ENCODE measurements at regions not wholly inside any gene's neighbourhood (a gene's known extent, or its start where the extent isn't known, plus 50 kb on each side); places are given as distances from the start of the nearest gene placed in this dataset.
A peak's percentile ranks its signal among the peaks of the same experiment; 100 is the strongest.
"Not testable (repeated sequence)": the region's sequence is repeated elsewhere in the genome, so short reads cannot be mapped to it uniquely, and the experiment has no call there.

DNA sequence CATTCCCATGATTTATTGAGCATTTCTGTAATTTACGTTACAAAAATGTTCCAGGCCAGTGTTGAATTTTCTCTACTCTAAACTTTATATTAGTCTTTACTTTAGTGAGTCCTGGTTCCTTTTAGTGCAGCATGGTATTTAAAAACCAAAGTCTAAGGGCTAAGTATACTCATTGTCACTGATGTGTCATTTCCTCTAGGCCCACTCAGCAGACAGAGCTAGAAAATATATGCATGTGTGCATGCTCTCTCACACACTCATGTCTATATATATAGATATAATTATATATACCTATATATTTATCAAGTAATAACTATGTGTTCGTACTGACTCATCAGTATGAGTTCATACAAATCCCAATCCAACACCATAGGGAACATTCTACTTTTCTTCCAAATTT, 132.5 kb upstream of the SLC8A1 start:
- no peak for DNase-seq

GRCh38 chr2:40591774-40592173, 139.9 kb upstream of the SLC8A1 start:
- DNase-seq, result no peak

DNA sequence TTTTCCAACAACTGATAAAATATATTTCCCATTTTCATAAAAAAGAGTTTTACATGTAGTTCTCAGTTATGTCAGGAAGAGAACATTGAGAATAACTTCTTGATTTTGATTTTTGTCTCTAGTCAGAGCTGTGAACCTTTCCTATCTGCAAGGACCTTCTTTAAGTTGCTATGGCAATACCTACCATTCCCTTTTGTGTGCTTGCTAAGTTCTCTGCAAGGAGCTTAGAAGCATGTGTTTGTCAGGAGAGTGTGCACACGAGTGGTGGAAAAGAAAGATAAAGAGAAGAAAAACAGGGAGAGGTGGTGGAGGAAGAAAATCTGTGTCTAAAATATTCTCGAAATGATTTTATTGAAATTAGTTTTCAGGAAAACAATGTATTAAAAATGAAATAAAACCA, 140.3 kb upstream of the SLC8A1 start:
- DNase-seq, result peak; percentile 39

GRCh38 chr2:40606862-40607261, 155.0 kb upstream of the SLC8A1 start:
- no peak for DNase-seq

DNA sequence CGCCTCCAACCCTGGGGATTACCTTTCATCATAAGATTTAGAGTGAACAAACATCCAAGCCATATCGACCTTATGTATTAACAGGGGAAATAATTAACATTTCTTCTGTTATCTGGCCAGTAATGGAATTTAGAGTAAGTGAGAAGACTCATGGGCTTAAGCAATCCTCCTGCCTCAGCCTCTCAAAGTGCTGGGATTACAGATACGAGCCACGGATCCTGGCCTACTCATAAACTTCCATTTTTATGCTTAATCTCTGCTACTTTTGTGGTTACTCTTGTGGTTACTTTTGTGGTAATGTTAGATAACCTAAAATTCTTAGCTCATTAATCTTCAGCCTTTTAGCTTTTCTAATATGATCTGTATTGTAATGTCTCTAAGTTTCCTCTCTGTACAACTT, 159.3 kb upstream of the SLC8A1 start:
- DNase-seq, result no peak

- peak; percentile 31 for DNase-seq
Observed at GRCh38 chr2:40625849-40626248, 174.0 kb upstream of the SLC8A1 start.

- no peak for DNase-seq
Observed at GRCh38 chr2:40628556-40628955, 176.7 kb upstream of the SLC8A1 start.

GRCh38 chr2:40629768-40630434, 178.0 kb upstream of the SLC8A1 start:
- no peak for DNase-seq

DNA sequence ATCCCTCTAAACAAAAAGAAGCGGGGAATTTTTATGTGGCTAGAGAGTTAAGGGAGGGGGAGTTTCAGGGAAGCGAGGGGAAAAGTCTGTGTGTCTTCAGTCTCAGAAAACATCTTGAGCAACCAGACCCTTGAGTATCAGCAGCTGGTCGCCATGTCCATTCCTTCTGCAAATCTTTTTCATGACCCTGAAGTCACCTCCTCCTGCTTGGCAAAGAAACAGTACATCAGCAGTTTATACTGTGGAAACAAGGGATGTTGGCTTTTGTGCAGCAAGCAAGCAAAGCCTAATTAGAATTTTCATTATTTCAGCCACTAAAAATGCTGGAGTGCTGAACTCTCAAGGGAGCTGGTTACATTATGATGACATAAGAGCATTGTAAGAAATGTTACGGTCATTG, 187.4 kb upstream of the SLC8A1 start:
- DNase-seq, result no peak

DNA sequence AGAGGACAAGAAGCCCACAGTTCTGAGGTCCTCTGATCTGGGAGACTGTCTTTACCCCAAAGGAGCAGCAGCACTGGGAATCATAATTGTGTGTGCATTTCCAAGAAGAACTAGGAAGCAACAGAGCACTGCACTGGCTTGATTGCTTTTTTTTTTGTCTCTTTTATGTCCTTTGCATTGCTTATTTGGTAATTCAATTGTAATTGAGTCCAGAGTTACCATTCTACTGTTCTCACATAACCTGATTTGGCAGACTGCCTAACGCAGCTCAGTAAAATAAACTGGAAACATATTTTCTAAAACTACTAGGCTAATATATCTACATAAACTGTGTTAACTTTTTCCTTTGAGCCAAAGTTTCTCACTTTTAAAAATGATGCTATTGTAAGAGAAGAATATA, 190.3 kb upstream of the SLC8A1 start:
- DNase-seq, result no peak

- no peak for DNase-seq
Observed at GRCh38 chr2:40642726-40643125, 190.8 kb upstream of the SLC8A1 start.

DNA sequence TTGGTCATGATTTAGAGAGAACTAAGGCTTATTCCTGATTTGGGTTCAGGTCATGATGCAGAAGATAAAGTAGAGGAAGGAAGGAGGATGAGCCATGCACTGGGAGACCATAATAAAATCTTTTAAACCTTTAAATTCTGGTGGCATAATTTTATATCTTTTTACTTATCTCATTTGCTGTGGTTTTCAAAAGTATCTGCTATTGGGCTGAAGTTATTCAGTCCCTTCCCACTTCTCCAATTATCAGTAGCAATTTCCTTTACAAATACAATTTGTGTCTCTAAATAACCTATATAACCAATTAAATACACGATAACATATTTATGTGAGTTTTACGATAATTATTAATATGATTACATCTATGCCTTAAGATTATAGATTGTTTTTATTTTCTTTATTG, 194.8 kb upstream of the SLC8A1 start:
- no peak for DNase-seq

DNA sequence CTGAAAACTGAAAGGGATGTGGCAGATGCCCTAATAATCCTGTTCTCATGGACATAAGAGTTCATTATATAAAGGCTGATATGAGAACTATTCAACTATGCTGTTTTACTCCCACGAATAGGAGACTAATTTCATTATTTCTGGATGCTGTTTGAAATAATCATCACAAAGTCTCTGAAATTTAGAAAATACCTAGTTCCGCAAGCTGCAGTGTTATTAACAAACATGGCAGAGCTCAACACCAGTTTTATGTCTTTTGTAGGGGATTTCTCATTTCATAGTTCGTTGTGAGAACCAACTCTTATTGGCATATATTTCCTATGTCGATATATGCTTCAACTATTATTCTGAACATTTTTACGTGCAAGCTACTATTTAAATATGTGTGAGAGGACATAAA, 200.3 kb upstream of the SLC8A1 start:
- no peak for DNase-seq

DNA sequence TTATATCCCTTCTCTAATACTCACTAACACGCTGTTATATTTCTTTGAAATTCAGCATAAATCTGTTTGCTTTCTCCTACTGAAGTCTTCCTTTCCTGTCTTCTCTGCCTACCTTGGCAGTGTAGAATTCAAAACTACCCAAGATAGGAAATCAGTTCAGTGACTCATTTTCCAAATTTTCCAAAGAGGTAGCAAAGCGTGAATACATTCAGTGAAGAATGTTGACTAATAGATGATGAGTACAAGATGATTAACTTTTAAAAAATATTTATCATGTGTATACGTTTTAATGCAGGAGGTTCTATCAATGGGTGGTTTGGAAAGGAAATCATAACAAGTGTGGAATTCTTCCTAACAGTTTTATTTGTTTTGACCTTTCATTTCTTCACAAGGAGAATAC, 201.9 kb upstream of the SLC8A1 start:
- DNase-seq, result no peak

GRCh38 chr2:40654346-40654745, 202.5 kb upstream of the SLC8A1 start:
- no peak for DNase-seq

DNA sequence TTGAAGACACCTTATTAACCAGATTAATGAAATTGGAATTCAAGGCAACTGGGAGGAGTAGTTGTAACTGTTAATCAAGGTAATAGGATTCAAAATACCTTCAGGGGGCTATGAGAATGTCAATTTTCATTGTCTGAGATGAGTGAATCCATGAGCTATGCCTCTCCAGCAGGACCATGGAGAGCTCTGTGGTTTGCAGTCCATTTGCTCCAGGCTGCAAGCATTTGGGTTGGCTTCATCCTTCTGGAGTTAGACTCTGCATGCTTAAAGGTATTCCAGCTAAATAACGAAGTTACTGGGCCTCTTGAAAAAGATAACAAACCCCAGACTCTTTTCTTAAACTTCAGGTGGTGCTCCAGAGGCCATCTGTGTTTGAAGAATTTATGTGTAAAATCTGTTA, 207.1 kb upstream of the SLC8A1 start:
- DNase-seq, result no peak

- no peak for DNase-seq
Observed at GRCh38 chr2:40665493-40666232, 213.8 kb upstream of the SLC8A1 start.

- no peak for DNase-seq
Observed at GRCh38 chr2:40666398-40666797, 214.5 kb upstream of the SLC8A1 start.

DNA sequence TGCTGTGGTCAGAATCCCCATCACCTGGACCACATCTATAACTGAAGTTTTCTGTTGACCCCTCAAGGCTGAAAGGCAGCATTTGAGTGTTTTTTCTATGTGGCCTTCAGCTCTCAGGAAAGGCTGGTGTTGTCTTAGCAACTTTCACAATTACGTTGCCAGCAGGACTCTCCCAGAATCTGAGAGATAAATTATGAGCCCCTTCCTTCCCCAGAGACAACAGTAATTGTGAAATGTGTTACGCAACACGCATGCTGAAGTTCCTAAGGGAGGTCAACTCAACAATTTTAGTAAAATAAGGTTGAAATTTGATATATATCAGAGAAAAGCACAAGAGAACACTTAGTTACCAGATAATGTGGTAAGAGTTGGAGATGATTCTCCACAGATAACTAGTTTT, 216.5 kb upstream of the SLC8A1 start:
- DNase-seq, result no peak

DNA sequence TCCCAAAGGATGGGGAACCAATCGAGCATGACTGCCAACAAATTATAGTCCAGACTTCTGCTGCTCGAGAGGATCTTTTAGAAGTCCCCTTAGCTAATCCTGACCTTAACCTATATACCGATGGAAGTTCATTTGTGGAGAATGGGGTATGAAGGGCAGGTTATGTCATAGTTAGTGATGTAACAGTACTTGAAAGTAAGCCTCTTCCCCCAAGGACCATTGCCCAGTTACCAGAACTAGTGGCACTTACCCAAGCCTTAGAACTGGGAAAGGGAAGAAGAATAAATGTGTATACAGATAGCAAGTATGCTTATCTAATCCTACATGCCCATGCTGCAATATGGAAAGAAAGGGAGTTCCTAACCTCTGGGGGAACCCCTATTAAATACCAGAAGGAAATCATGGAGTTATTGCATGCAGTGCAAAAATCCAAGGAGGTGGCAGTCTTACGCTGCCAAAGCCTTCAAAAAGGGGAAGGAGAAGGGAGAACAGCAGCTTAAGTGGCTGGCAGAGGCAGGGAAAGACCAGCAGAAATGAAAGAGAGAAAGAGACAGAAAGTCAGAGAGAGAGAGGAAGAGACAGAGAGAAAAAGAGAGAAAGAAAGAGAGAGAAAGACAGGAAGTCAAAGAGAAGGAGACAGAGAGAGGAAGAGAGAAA, 224.4 kb upstream of the SLC8A1 start:
- not testable (repeated sequence) for DNase-seq

DNA sequence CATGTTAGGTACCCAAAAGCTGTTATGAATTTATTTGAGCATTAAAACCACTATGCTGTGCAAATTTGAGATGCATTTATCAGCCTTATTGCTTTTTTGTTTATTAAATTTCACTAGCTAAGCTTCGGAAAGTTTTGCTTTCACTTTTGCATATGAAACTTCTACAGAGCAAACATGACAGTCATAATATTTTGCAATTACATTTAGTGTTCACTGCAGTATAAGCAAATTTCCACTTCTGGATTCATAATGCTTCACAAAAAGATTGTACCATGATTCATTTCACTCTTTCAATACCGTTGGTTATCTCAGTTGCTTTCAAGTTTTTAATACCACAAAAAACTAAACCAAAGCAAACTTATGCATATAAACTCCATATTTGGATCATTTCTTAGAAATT, 228.7 kb upstream of the SLC8A1 start:
- no peak for DNase-seq

- DNase-seq, result no peak
Observed at GRCh38 chr2:40690036-40690435, 238.1 kb upstream of the SLC8A1 start.

GRCh38 chr2:40690525-40690924, 238.6 kb upstream of the SLC8A1 start:
- DNase-seq, result no peak

GRCh38 chr2:40700231-40700954, 248.5 kb upstream of the SLC8A1 start:
- no peak for DNase-seq
